HG02610 (cell line): ENCODE measurements at regions not wholly inside any gene's neighbourhood (a gene's known extent, or its start where the extent isn't known, plus 50 kb on each side); places are given as distances from the start of the nearest gene placed in this dataset.
"Not testable (repeated sequence)": the region's sequence is repeated elsewhere in the genome, so short reads cannot be mapped to it uniquely, and the experiment has no call there.

ENCODE experiments used
- ATAC-seq: cut with Tn5 transposase; IDR thresholded peaks from one replicate; pipeline ENCODE4 v1.9.1; 2021; ENCODE audit warnings: mild to moderate bottlenecking, moderate library complexity; ENCODE audit not compliant: unreplicated experiment

- no peak for ATAC-seq
These were observed 728.5 kb upstream of the B3GALT2 start for GRCh38 chr1:193914871-193915270.

GRCh38 chr1:193909406-193910082 is 723.1 kb upstream of the B3GALT2 start:
- ATAC-seq: no peak

- no peak for ATAC-seq
These were observed 719.1 kb upstream of the B3GALT2 start for GRCh38 chr1:193905288-193906085.

- no peak for ATAC-seq
These were observed 705.4 kb upstream of the B3GALT2 start for GRCh38 chr1:193891788-193892187.

- no peak for ATAC-seq
These were observed 704.5 kb upstream of the B3GALT2 start for GRCh38 chr1:193890935-193891334.

- no peak for ATAC-seq
These were observed 698.6 kb upstream of the B3GALT2 start for GRCh38 chr1:193884848-193885558.

GRCh38 chr1:193877920-193878319 is 691.5 kb upstream of the B3GALT2 start:
- ATAC-seq: not testable (repeated sequence)

GRCh38 chr1:193868425-193868824 is 682.0 kb upstream of the B3GALT2 start:
- no peak for ATAC-seq

GRCh38 chr1:193856261-193856660 is 669.8 kb upstream of the B3GALT2 start:
- ATAC-seq: no peak

- ATAC-seq: no peak
These were observed 664.3 kb upstream of the B3GALT2 start for GRCh38 chr1:193850745-193851144.

- no peak for ATAC-seq
These were observed 660.6 kb upstream of the B3GALT2 start for GRCh38 chr1:193846876-193847604.

GRCh38 chr1:193846411-193846810 is 660.0 kb upstream of the B3GALT2 start:
- ATAC-seq: no peak

- no peak for ATAC-seq
These were observed 655.4 kb upstream of the B3GALT2 start for GRCh38 chr1:193841857-193842256.

- no peak for ATAC-seq
These were observed 645.1 kb upstream of the B3GALT2 start for GRCh38 chr1:193831465-193831864.

- no peak for ATAC-seq
These were observed 641.1 kb upstream of the B3GALT2 start for GRCh38 chr1:193827516-193827915.

GRCh38 chr1:193819376-193819775 is 633.0 kb upstream of the B3GALT2 start:
- ATAC-seq: no peak

- ATAC-seq: no peak
These were observed 620.8 kb upstream of the B3GALT2 start for GRCh38 chr1:193807208-193807607.

- no peak for ATAC-seq
These were observed 620.0 kb upstream of the B3GALT2 start for GRCh38 chr1:193806079-193807048.

GRCh38 chr1:193799948-193800690 is 613.7 kb upstream of the B3GALT2 start:
- no peak for ATAC-seq
